Suppressor macrophage treated with lipopolysaccharide for 4 hours (primary cell): ENCODE measurements at regions not wholly inside any gene's neighbourhood (a gene's known extent, or its start where the extent isn't known, plus 50 kb on each side); places are given as distances from the start of the nearest gene placed in this dataset.

Source experiments
- DNase-seq: peaks from one replicate; pipeline ENCODE4 v3.0.0-alpha.2; 2020

GRCh38 chr10:8233832-8234259, 179.4 kb downstream of the GATA3 start:
- no peak for DNase-seq

GRCh38 chr10:8235253-8236027, 181.0 kb downstream of the GATA3 start:
- DNase-seq = no peak

- DNase-seq = no peak
These were observed 184.5 kb downstream of the GATA3 start for GRCh38 chr10:8238986-8239385.

- DNase-seq = no peak
These were observed 186.4 kb downstream of the GATA3 start for GRCh38 chr10:8240861-8241260.

- DNase-seq = no peak
These were observed 187.9 kb downstream of the GATA3 start for GRCh38 chr10:8242295-8242872.

- DNase-seq = no peak
These were observed 190.8 kb downstream of the GATA3 start for GRCh38 chr10:8245131-8245813.

- no peak for DNase-seq
These were observed 191.3 kb downstream of the GATA3 start for GRCh38 chr10:8245814-8246142.

- DNase-seq = no peak
These were observed 192.1 kb downstream of the GATA3 start for GRCh38 chr10:8246548-8246947.

GRCh38 chr10:8247191-8247590, 192.7 kb downstream of the GATA3 start:
- DNase-seq = no peak

GRCh38 chr10:8248868-8249267, 194.4 kb downstream of the GATA3 start:
- no peak for DNase-seq

- no peak for DNase-seq
These were observed 199.9 kb downstream of the GATA3 start for GRCh38 chr10:8254350-8254749.

GRCh38 chr10:8255301-8255700, 200.8 kb downstream of the GATA3 start:
- DNase-seq = no peak

GRCh38 chr10:8260645-8261044, 206.2 kb downstream of the GATA3 start:
- no peak for DNase-seq

- DNase-seq = no peak
These were observed 207.8 kb downstream of the GATA3 start for GRCh38 chr10:8262317-8262716.

- no peak for DNase-seq
These were observed 215.5 kb downstream of the GATA3 start for GRCh38 chr10:8269976-8270375.

GRCh38 chr10:8272794-8273425, 218.4 kb downstream of the GATA3 start:
- no peak for DNase-seq

GRCh38 chr10:8273749-8274148, 219.3 kb downstream of the GATA3 start:
- no peak for DNase-seq

- no peak for DNase-seq
These were observed 221.4 kb downstream of the GATA3 start for GRCh38 chr10:8275911-8276310.

GRCh38 chr10:8278099-8278498, 223.6 kb downstream of the GATA3 start:
- DNase-seq = no peak

GRCh38 chr10:8279598-8279997, 225.1 kb downstream of the GATA3 start:
- no peak for DNase-seq

GRCh38 chr10:8280946-8281345, 226.5 kb downstream of the GATA3 start:
- no peak for DNase-seq

- no peak for DNase-seq
These were observed 227.9 kb downstream of the GATA3 start for GRCh38 chr10:8282340-8282739.

GRCh38 chr10:8283166-8283905, 228.8 kb downstream of the GATA3 start:
- DNase-seq = no peak
